ENCODE measurements at regions not wholly inside any gene's neighbourhood (a gene's known extent, or its start where the extent isn't known, plus 50 kb on each side); places are given as distances from the start of the nearest gene placed in this dataset.

GRCh38 chr4:127250577-127250976, 382.2 kb upstream of the INTU start:
- no peak for TF ChIP-seq GATA2 (IDR thresholded peaks at IDR 0.05; ENCODE audit: low read depth, low read length)
- no peak for TF ChIP-seq GATA3 (IDR thresholded peaks at IDR 0.05; ENCODE audit: low read depth, low read length)

GRCh38 chr4:127251423-127251822, 381.3 kb upstream of the INTU start:
- TF ChIP-seq GATA2 (IDR thresholded peaks at IDR 0.05; ENCODE audit: low read depth, low read length): no peak
- TF ChIP-seq GATA3 (IDR thresholded peaks at IDR 0.05; ENCODE audit: low read depth, low read length): no peak

- TF ChIP-seq GATA2 (IDR thresholded peaks at IDR 0.05; ENCODE audit: low read depth, low read length): no peak
- no peak for TF ChIP-seq GATA3 (IDR thresholded peaks at IDR 0.05; ENCODE audit: low read depth, low read length)
These were observed 376.3 kb upstream of the INTU start for GRCh38 chr4:127256500-127256899.

GRCh38 chr4:127261476-127261875, 371.3 kb upstream of the INTU start:
- TF ChIP-seq GATA2 (IDR thresholded peaks at IDR 0.05; ENCODE audit: low read depth, low read length): no peak
- TF ChIP-seq GATA3 (IDR thresholded peaks at IDR 0.05; ENCODE audit: low read depth, low read length): no peak

GRCh38 chr4:127268367-127268766, 364.4 kb upstream of the INTU start:
- TF ChIP-seq GATA3 (IDR thresholded peaks at IDR 0.05; ENCODE audit: low read depth, low read length) (no peak), GATA2 (IDR thresholded peaks at IDR 0.05; ENCODE audit: low read depth, low read length) (no peak)

GRCh38 chr4:127284236-127284635, 348.5 kb upstream of the INTU start:
- no peak for TF ChIP-seq GATA3 (IDR thresholded peaks at IDR 0.05; ENCODE audit: low read depth, low read length)
- TF ChIP-seq GATA2 (IDR thresholded peaks at IDR 0.05; ENCODE audit: low read depth, low read length): no peak

GRCh38 chr4:127291316-127291715, 341.4 kb upstream of the INTU start:
- TF ChIP-seq GATA3 (IDR thresholded peaks at IDR 0.05; ENCODE audit: low read depth, low read length): no peak
- TF ChIP-seq GATA2 (IDR thresholded peaks at IDR 0.05; ENCODE audit: low read depth, low read length): no peak

GRCh38 chr4:127293496-127293895, 339.3 kb upstream of the INTU start:
- TF ChIP-seq GATA2 (IDR thresholded peaks at IDR 0.05; ENCODE audit: low read depth, low read length) (no peak), GATA3 (IDR thresholded peaks at IDR 0.05; ENCODE audit: low read depth, low read length) (no peak)

GRCh38 chr4:127304356-127304755, 328.4 kb upstream of the INTU start:
- TF ChIP-seq GATA3 (IDR thresholded peaks at IDR 0.05; ENCODE audit: low read depth, low read length) (no peak), GATA2 (IDR thresholded peaks at IDR 0.05; ENCODE audit: low read depth, low read length) (no peak)

- no peak for TF ChIP-seq GATA3 (IDR thresholded peaks at IDR 0.05; ENCODE audit: low read depth, low read length)
- no peak for TF ChIP-seq GATA2 (IDR thresholded peaks at IDR 0.05; ENCODE audit: low read depth, low read length)
These were observed 324.8 kb upstream of the INTU start for GRCh38 chr4:127307996-127308395.

GRCh38 chr4:127309369-127310102, 323.2 kb upstream of the INTU start:
- TF ChIP-seq GATA2 (IDR thresholded peaks at IDR 0.05; ENCODE audit: low read depth, low read length) (no peak), GATA3 (IDR thresholded peaks at IDR 0.05; ENCODE audit: low read depth, low read length) (no peak)

- TF ChIP-seq GATA2 (IDR thresholded peaks at IDR 0.05; ENCODE audit: low read depth, low read length): no peak
- TF ChIP-seq GATA3 (IDR thresholded peaks at IDR 0.05; ENCODE audit: low read depth, low read length): no peak
These were observed 321.4 kb upstream of the INTU start for GRCh38 chr4:127311371-127311770.

- no peak for TF ChIP-seq GATA2 (IDR thresholded peaks at IDR 0.05; ENCODE audit: low read depth, low read length)
- TF ChIP-seq GATA3 (IDR thresholded peaks at IDR 0.05; ENCODE audit: low read depth, low read length): no peak
These were observed 320.8 kb upstream of the INTU start for GRCh38 chr4:127311924-127312323.

GRCh38 chr4:127313767-127314166, 319.0 kb upstream of the INTU start:
- TF ChIP-seq GATA3 (IDR thresholded peaks at IDR 0.05; ENCODE audit: low read depth, low read length) (no peak), GATA2 (IDR thresholded peaks at IDR 0.05; ENCODE audit: low read depth, low read length) (no peak)

- no peak for TF ChIP-seq GATA3 (IDR thresholded peaks at IDR 0.05; ENCODE audit: low read depth, low read length)
- TF ChIP-seq GATA2 (IDR thresholded peaks at IDR 0.05; ENCODE audit: low read depth, low read length): no peak
These were observed 305.3 kb upstream of the INTU start for GRCh38 chr4:127327491-127327890.

All from SH-SY5Y (cell line).